ENCODE measurements at regions not wholly inside any gene's neighbourhood (a gene's known extent, or its start where the extent isn't known, plus 50 kb on each side); places are given as distances from the start of the nearest gene placed in this dataset.
"Not testable (repeated sequence)": the region's sequence is repeated elsewhere in the genome, so short reads cannot be mapped to it uniquely, and the experiment has no call there.

DNA sequence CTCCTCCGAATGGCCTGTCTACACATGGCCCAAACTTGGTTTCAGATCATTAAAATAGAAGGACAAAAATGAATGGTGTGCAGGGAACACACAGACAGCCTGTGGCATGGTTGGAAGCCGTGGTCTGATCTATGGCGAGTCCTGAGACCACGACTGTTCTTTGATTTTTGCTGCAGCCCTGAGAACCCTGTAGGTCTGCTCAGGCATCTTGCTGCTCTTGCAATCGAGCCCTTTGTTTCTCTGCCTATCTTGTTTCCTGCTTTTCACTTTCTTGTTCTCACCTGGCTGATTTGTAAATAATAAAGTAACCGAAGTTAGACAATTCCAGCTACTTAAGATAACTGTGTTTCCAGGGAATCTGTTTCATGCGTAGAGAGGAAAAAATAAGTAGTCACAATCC, 54.1 kb upstream of the NBPF9 start:
- CTCF ChIA-PET; H3K36me3 ChIP-seq (ENCODE audit: control insufficient read depth, insufficient read depth, low read length); H3K27me3 ChIP-seq (ENCODE audit: control insufficient read depth, insufficient read depth, low read length); H3K4me1 ChIP-seq (ENCODE audit: control insufficient read depth, insufficient read depth, low read length); ATAC-seq; in situ Hi-C loops (cut with HindIII; ENCODE audit: low pct_unique_long_range_greater_than_20kb, low sequenced_read_pairs); H3K27ac ChIP-seq (ENCODE audit: low read length); POLR2A ChIA-PET; H3K4me3 ChIP-seq (ENCODE audit: low read depth in 2 of 2, low read length in 2 of 2); intact Hi-C loops (cut with micrococcal nuclease; ENCODE audit: unreplicated experiment); DNase-seq (ENCODE audit: low read depth, low spot score); H3K9me3 ChIP-seq (ENCODE audit: control insufficient read depth, insufficient read depth, low read depth, low read length); BruUV-seq (replicated peaks): not testable (repeated sequence)

DNA sequence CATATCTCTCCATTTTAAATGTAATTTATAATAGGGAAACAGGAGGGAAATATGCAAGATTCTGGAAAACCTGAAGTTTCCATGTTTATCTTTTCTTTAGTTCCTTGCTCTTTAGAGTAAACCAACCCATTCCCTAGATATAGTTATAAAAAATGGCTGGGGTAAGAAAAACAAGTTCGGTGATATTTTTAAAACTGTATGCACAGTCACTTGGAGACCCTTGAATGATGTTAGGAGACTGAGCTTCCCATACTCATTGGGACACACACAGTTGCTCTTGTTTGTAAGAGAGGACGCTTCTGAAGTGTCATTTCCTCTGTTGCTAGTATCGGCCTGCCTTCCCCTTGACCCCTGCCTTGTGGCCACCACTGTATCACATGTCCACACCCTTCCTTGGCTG, 55.0 kb upstream of the NBPF9 start:
- POLR2A ChIA-PET; BruUV-seq (replicated peaks); in situ Hi-C loops (cut with HindIII; ENCODE audit: low pct_unique_long_range_greater_than_20kb, low sequenced_read_pairs); intact Hi-C loops (cut with micrococcal nuclease; ENCODE audit: unreplicated experiment); H3K27me3 ChIP-seq (ENCODE audit: control insufficient read depth, insufficient read depth, low read length); DNase-seq (ENCODE audit: low read depth, low spot score); H3K27ac ChIP-seq (ENCODE audit: low read length); ATAC-seq; CTCF ChIA-PET; H3K4me3 ChIP-seq (ENCODE audit: low read depth in 2 of 2, low read length in 2 of 2); H3K9me3 ChIP-seq (ENCODE audit: control insufficient read depth, insufficient read depth, low read depth, low read length); H3K36me3 ChIP-seq (ENCODE audit: control insufficient read depth, insufficient read depth, low read length); H3K4me1 ChIP-seq (ENCODE audit: control insufficient read depth, insufficient read depth, low read length): not testable (repeated sequence)

DNA sequence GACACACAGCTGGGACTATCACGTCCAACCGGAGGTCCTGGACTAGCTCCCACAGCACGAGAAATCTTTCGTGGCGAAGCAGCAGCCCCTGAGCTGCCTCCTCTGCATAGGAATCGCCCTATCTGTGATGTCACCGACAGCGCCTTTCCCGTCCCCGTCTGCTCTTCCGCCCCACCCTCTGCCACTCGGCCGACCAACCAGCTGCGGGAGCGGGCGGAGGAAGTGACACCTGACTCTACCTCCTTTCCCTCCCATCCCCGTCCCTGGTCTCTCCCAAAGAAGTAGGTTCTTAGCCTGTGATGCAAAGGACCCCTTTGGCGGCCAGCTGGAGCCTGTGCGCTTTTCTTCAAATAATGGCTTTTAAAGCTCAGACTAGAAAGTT, 59.7 kb upstream of the NBPF9 start:
- peak; percentile 99 for ATAC-seq

DNA sequence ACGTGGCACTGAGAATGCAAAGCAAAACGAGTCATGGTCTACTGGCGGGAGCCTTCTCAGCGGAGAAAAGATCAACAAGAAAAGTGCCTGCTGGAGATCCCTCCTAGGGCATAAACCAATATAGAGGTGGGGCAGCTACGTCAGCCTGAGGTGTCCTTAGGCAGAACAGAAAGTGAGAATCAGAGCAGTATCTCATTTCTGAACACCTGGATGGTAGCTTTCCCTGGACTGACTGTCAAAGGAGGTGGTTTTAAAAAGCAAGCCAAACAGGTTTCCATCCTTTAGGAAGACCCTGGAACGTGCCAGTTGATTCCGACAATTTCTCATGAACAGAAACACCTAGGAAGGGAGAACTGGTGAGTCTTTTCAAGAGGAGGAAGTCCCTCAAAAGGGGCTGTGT, 71.4 kb upstream of the NBPF9 start:
- H3K36me3 ChIP-seq (ENCODE audit: control insufficient read depth, insufficient read depth, low read length); intact Hi-C loops (cut with micrococcal nuclease; ENCODE audit: unreplicated experiment); H3K9me3 ChIP-seq (ENCODE audit: control insufficient read depth, insufficient read depth, low read depth, low read length); H3K4me3 ChIP-seq (ENCODE audit: low read depth in 2 of 2, low read length in 2 of 2); H3K4me1 ChIP-seq (ENCODE audit: control insufficient read depth, insufficient read depth, low read length); in situ Hi-C loops (cut with HindIII; ENCODE audit: low pct_unique_long_range_greater_than_20kb, low sequenced_read_pairs); POLR2A ChIA-PET; ATAC-seq; H3K27me3 ChIP-seq (ENCODE audit: control insufficient read depth, insufficient read depth, low read length); H3K27ac ChIP-seq (ENCODE audit: low read length); DNase-seq (ENCODE audit: low read depth, low spot score); CTCF ChIA-PET: not testable (repeated sequence)
- BruUV-seq (replicated peaks): TSS peak; percentile 77

More for the DNA sequence above, 59.7 kb upstream of the NBPF9 start:
- H3K36me3 ChIP-seq (ENCODE audit: control insufficient read depth, insufficient read depth, low read length); in situ Hi-C loops (cut with HindIII; ENCODE audit: low pct_unique_long_range_greater_than_20kb, low sequenced_read_pairs); intact Hi-C loops (cut with micrococcal nuclease; ENCODE audit: unreplicated experiment); H3K27ac ChIP-seq (ENCODE audit: low read length); POLR2A ChIA-PET; DNase-seq (ENCODE audit: low read depth, low spot score); H3K4me1 ChIP-seq (ENCODE audit: control insufficient read depth, insufficient read depth, low read length); CTCF ChIA-PET; H3K27me3 ChIP-seq (ENCODE audit: control insufficient read depth, insufficient read depth, low read length); BruUV-seq (replicated peaks); H3K9me3 ChIP-seq (ENCODE audit: control insufficient read depth, insufficient read depth, low read depth, low read length): not testable (repeated sequence)
- H3K4me3 ChIP-seq (ENCODE audit: low read depth in 2 of 2, low read length in 2 of 2): peak overlapping the region; percentile 8 to 20; a peak in 1 of 4 replicates

DNA sequence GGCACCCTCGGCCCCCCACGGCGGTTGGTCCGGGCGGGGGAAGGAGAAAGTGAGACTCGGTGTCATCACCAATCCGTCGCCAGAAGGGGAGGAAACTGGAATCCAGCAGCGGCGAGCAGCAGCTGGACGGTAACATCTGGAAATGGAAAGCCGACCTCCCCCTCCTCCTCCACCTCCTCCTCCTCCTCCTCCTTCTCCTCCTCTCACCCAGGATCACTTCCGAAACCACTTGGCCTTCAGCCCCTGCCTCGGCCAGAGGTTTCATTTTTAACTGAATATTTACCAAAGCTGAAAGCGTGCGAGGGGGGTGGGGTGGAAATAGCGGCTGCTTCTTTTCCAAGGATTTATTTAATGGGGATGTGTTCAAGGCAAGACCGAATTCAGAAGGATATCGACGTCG, 72.5 kb upstream of the NBPF9 start:
- H3K27me3 ChIP-seq (ENCODE audit: control insufficient read depth, insufficient read depth, low read length); POLR2A ChIA-PET; DNase-seq (ENCODE audit: low read depth, low spot score); H3K4me1 ChIP-seq (ENCODE audit: control insufficient read depth, insufficient read depth, low read length); CTCF ChIA-PET; BruUV-seq (replicated peaks); ATAC-seq; in situ Hi-C loops (cut with HindIII; ENCODE audit: low pct_unique_long_range_greater_than_20kb, low sequenced_read_pairs); H3K27ac ChIP-seq (ENCODE audit: low read length); H3K36me3 ChIP-seq (ENCODE audit: control insufficient read depth, insufficient read depth, low read length); H3K9me3 ChIP-seq (ENCODE audit: control insufficient read depth, insufficient read depth, low read depth, low read length); intact Hi-C loops (cut with micrococcal nuclease; ENCODE audit: unreplicated experiment): not testable (repeated sequence)
- H3K4me3 ChIP-seq (ENCODE audit: low read depth in 2 of 2, low read length in 2 of 2): peak overlapping the region; percentile 18 to 23; a peak in 1 of 4 replicates
